ENCODE measurements at regions not wholly inside any gene's neighbourhood (a gene's known extent, or its start where the extent isn't known, plus 50 kb on each side); places are given as distances from the start of the nearest gene placed in this dataset.

DNA sequence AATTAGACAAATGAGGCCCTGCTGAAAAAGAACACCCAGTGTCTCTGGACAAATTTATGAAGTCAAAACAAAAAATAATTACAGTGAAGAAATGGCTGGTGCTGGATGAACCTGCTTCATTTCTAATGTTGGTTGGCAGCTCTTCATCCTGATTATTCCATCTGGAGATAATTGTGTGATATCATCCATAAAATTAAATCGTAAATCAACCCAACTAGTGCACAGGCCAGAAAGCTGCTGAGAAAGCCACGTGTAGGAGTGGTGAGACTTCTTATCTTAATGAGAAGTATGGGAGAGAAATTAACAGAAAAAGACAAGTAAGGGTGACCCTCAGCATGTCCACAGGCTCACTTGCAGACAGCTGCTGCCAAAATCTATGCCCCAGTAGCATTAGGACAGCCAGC, 465.2 kb upstream of the TGFBR2 start:
- TF ChIP-seq, protein P1, sequence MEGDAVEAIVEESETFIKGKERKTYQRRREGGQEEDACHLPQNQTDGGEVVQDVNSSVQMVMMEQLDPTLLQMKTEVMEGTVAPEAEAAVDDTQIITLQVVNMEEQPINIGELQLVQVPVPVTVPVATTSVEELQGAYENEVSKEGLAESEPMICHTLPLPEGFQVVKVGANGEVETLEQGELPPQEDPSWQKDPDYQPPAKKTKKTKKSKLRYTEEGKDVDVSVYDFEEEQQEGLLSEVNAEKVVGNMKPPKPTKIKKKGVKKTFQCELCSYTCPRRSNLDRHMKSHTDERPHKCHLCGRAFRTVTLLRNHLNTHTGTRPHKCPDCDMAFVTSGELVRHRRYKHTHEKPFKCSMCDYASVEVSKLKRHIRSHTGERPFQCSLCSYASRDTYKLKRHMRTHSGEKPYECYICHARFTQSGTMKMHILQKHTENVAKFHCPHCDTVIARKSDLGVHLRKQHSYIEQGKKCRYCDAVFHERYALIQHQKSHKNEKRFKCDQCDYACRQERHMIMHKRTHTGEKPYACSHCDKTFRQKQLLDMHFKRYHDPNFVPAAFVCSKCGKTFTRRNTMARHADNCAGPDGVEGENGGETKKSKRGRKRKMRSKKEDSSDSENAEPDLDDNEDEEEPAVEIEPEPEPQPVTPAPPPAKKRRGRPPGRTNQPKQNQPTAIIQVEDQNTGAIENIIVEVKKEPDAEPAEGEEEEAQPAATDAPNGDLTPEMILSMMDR (IDR thresholded peaks at IDR 0.05) = no peak
- no peak for TF ChIP-seq POLR2A (IDR thresholded peaks at IDR 0.05)

Measured in Peyer's patch (tissue), 4 donors.